GM23338 (cell line): ENCODE measurements at regions not wholly inside any gene's neighbourhood (a gene's known extent, or its start where the extent isn't known, plus 50 kb on each side); places are given as distances from the start of the nearest gene placed in this dataset.

Experiments
- CREB1 ChIP-seq: fragments of 250-450 bp; sonication (Bioruptor Pico); IDR thresholded peaks from 2 replicates; pipeline ENCODE4 v1.5.0; 2020; ENCODE audit warnings: low read depth, mild to moderate bottlenecking, moderate library complexity
- EZH2 ChIP-seq: fragments of 200-600 bp; sonication (generic); IDR thresholded peaks from one replicate; pipeline ENCODE4 v1.8.0; 2017; ENCODE audit warnings: antibody characterized with exemption, mild to moderate bottlenecking, low read depth; ENCODE audit not compliant: unreplicated experiment
- EZH2phosphoT487 ChIP-seq: fragments of 200-600 bp; sonication (generic); IDR thresholded peaks from one replicate; pipeline ENCODE4 v1.8.1; 2018; ENCODE audit warnings: antibody characterized with exemption; ENCODE audit not compliant: unreplicated experiment
- JUNB ChIP-seq: IDR thresholded peaks from one replicate; pipeline ENCODE4 v1.6.1; 2016; ENCODE audit warnings: antibody characterized with exemption; ENCODE audit not compliant: unreplicated experiment
- POLR2AphosphoS5 ChIP-seq: IDR thresholded peaks from 2 replicates; pipeline ENCODE4 v1.6.1; 2016; ENCODE audit warnings: antibody characterized with exemption, low read depth
- ZNF114 ChIP-seq: fragments of 250-450 bp; sonication (Bioruptor Pico); IDR thresholded peaks from 2 replicates; pipeline ENCODE4 v1.5.0; 2020; ENCODE audit warnings: mild to moderate bottlenecking, moderate library complexity
- ZNF331 ChIP-seq: fragments of 250-450 bp; sonication (Bioruptor Pico); IDR thresholded peaks from 2 replicates; pipeline ENCODE4 v1.5.0; 2020; ENCODE audit warnings: low read depth, mild to moderate bottlenecking, moderate library complexity
- TF ChIP-seq, protein P1 (sequence below): IDR thresholded peaks from one replicate; pipeline ENCODE4 v1.6.1; 2018; ENCODE audit warnings: antibody characterized with exemption; ENCODE audit not compliant: unreplicated experiment
- TF ChIP-seq, protein P2 (sequence below), 2 experiments: fragments of 200-600 bp in 1 of 2; sonication (generic) in 1 of 2; conservative IDR thresholded peaks; 2 replicates each; pipeline versions ENCODE4 v1.5.1 to v1.6.1; 2016 to 2017; ENCODE audit warnings: antibody characterized with exemption in 2 of 2, low read depth in 2 of 2, mild to moderate bottlenecking in 2 of 2, moderate library complexity in 1 of 2
- TF ChIP-seq, protein P3 (sequence below): IDR thresholded peaks from 2 replicates; pipeline ENCODE4 v1.6.1; 2016; ENCODE audit warnings: antibody characterized with exemption
- TF ChIP-seq, protein P4 (sequence below): fragments of 250-450 bp; sonication (Bioruptor Pico); IDR thresholded peaks from 2 replicates; pipeline ENCODE4 v1.5.0; 2020; ENCODE audit warnings: mild to moderate bottlenecking, moderate library complexity

DNA sequence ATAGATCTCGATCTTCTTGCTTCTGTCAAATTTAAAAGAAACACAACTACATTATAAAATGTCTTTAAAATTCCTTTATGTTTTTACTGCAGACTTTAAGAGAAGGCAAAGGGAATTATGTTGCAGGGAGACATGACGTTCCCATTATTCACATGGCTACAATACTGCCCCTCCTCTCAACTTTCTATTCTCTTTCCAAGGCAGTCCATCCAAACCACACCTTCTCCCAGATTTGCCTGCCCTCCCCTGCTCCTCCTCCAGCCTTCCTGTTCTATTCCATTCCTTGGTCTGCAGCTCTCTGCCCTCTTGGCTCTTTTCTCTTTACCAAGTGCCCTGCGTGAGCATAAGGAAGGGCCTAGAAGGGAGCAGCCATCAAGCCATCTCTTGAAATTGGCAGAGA, 61.3 kb downstream of the NABP1 start:
- TF ChIP-seq, protein P1, sequence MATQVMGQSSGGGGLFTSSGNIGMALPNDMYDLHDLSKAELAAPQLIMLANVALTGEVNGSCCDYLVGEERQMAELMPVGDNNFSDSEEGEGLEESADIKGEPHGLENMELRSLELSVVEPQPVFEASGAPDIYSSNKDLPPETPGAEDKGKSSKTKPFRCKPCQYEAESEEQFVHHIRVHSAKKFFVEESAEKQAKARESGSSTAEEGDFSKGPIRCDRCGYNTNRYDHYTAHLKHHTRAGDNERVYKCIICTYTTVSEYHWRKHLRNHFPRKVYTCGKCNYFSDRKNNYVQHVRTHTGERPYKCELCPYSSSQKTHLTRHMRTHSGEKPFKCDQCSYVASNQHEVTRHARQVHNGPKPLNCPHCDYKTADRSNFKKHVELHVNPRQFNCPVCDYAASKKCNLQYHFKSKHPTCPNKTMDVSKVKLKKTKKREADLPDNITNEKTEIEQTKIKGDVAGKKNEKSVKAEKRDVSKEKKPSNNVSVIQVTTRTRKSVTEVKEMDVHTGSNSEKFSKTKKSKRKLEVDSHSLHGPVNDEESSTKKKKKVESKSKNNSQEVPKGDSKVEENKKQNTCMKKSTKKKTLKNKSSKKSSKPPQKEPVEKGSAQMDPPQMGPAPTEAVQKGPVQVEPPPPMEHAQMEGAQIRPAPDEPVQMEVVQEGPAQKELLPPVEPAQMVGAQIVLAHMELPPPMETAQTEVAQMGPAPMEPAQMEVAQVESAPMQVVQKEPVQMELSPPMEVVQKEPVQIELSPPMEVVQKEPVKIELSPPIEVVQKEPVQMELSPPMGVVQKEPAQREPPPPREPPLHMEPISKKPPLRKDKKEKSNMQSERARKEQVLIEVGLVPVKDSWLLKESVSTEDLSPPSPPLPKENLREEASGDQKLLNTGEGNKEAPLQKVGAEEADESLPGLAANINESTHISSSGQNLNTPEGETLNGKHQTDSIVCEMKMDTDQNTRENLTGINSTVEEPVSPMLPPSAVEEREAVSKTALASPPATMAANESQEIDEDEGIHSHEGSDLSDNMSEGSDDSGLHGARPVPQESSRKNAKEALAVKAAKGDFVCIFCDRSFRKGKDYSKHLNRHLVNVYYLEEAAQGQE = no peak
- TF ChIP-seq EZH2phosphoT487 (no peak), POLR2AphosphoS5 (no peak), ZNF114 (no peak), EZH2 (no peak), JUNB (no peak), ZNF331 (CRISPR knock-in tag) (no peak), CREB1 (no peak)
- TF ChIP-seq, protein P2, sequence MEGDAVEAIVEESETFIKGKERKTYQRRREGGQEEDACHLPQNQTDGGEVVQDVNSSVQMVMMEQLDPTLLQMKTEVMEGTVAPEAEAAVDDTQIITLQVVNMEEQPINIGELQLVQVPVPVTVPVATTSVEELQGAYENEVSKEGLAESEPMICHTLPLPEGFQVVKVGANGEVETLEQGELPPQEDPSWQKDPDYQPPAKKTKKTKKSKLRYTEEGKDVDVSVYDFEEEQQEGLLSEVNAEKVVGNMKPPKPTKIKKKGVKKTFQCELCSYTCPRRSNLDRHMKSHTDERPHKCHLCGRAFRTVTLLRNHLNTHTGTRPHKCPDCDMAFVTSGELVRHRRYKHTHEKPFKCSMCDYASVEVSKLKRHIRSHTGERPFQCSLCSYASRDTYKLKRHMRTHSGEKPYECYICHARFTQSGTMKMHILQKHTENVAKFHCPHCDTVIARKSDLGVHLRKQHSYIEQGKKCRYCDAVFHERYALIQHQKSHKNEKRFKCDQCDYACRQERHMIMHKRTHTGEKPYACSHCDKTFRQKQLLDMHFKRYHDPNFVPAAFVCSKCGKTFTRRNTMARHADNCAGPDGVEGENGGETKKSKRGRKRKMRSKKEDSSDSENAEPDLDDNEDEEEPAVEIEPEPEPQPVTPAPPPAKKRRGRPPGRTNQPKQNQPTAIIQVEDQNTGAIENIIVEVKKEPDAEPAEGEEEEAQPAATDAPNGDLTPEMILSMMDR (conservative IDR thresholded peaks at IDR 0.05; ENCODE audit: low read depth in 2 of 2) = no peak
- TF ChIP-seq, protein P3, sequence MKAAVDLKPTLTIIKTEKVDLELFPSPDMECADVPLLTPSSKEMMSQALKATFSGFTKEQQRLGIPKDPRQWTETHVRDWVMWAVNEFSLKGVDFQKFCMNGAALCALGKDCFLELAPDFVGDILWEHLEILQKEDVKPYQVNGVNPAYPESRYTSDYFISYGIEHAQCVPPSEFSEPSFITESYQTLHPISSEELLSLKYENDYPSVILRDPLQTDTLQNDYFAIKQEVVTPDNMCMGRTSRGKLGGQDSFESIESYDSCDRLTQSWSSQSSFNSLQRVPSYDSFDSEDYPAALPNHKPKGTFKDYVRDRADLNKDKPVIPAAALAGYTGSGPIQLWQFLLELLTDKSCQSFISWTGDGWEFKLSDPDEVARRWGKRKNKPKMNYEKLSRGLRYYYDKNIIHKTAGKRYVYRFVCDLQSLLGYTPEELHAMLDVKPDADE = no peak
- TF ChIP-seq, protein P4, sequence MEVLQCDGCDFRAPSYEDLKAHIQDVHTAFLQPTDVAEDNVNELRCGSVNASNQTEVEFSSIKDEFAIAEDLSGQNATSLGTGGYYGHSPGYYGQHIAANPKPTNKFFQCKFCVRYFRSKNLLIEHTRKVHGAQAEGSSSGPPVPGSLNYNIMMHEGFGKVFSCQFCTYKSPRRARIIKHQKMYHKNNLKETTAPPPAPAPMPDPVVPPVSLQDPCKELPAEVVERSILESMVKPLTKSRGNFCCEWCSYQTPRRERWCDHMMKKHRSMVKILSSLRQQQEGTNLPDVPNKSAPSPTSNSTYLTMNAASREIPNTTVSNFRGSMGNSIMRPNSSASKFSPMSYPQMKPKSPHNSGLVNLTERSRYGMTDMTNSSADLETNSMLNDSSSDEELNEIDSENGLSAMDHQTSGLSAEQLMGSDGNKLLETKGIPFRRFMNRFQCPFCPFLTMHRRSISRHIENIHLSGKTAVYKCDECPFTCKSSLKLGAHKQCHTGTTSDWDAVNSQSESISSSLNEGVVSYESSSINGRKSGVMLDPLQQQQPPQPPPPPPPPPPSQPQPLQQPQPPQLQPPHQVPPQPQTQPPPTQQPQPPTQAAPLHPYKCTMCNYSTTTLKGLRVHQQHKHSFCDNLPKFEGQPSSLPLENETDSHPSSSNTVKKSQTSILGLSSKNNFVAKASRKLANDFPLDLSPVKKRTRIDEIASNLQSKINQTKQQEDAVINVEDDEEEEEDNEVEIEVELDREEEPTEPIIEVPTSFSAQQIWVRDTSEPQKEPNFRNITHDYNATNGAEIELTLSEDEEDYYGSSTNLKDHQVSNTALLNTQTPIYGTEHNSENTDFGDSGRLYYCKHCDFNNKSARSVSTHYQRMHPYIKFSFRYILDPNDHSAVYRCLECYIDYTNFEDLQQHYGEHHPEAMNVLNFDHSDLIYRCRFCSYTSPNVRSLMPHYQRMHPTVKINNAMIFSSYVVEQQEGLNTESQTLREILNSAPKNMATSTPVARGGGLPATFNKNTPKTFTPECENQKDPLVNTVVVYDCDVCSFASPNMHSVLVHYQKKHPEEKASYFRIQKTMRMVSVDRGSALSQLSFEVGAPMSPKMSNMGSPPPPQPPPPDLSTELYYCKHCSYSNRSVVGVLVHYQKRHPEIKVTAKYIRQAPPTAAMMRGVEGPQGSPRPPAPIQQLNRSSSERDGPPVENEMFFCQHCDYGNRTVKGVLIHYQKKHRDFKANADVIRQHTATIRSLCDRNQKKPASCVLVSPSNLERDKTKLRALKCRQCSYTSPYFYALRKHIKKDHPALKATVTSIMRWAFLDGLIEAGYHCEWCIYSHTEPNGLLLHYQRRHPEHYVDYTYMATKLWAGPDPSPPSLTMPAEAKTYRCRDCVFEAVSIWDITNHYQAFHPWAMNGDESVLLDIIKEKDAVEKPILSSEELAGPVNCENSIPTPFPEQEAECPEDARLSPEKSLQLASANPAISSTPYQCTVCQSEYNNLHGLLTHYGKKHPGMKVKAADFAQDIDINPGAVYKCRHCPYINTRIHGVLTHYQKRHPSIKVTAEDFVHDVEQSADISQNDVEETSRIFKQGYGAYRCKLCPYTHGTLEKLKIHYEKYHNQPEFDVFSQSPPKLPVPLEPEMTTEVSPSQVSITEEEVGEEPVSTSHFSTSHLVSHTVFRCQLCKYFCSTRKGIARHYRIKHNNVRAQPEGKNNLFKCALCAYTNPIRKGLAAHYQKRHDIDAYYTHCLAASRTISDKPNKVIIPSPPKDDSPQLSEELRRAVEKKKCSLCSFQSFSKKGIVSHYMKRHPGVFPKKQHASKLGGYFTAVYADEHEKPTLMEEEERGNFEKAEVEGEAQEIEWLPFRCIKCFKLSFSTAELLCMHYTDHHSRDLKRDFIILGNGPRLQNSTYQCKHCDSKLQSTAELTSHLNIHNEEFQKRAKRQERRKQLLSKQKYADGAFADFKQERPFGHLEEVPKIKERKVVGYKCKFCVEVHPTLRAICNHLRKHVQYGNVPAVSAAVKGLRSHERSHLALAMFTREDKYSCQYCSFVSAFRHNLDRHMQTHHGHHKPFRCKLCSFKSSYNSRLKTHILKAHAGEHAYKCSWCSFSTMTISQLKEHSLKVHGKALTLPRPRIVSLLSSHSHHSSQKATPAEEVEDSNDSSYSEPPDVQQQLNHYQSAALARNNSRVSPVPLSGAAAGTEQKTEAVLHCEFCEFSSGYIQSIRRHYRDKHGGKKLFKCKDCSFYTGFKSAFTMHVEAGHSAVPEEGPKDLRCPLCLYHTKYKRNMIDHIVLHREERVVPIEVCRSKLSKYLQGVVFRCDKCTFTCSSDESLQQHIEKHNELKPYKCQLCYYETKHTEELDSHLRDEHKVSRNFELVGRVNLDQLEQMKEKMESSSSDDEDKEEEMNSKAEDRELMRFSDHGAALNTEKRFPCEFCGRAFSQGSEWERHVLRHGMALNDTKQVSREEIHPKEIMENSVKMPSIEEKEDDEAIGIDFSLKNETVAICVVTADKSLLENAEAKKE (CRISPR knock-in tag) = no peak
